ENCODE measurements at regions not wholly inside any gene's neighbourhood (a gene's known extent, or its start where the extent isn't known, plus 50 kb on each side); places are given as distances from the start of the nearest gene placed in this dataset.

DNA sequence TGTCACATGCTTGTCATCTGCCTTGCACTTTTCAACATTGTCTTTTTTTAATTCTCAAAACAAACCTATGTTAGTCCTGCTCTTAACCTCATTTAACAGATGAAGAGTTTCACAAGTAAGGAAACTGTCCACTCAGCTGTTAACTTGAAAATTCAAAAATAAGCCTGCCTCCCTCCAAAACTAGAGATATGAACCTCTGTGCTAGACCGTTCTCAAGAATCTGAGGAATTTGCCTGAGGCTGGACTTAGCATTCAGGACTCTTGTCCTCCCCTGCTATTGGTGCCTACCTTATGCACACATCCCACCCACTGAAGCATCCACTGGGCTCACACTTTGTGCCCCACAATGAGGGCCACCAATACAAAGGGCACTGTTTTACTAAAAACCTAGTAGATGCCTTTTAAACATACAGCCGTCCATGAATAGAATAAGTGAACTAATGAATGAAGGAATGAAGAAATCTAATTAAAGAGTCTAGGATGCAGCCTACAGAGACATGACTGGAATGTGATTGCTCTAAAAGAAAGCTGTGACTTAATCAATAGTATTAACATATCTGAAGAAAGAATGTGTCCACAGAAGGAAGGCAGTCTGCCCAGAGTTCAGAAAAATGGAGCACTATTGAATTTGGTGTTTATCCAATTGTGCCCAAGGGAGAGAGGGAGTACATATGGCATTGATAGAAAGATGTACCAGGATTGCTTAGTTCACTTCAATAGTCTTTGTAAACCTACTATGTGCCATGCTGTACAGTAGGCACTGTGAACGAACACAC is 238.5 kb downstream of the SPTSSA start:
- no peak overlapping the region for H3K27ac ChIP-seq
- WGBS, 2 donors (ENCODE audit: low coverage in 1 of 2) = 47 to 72% methylated on average over 2 to 3 of the region's 3 CpGs
- no peak for TF ChIP-seq POLR2A (IDR thresholded peaks at IDR 0.05)
- TF ChIP-seq, protein P1, sequence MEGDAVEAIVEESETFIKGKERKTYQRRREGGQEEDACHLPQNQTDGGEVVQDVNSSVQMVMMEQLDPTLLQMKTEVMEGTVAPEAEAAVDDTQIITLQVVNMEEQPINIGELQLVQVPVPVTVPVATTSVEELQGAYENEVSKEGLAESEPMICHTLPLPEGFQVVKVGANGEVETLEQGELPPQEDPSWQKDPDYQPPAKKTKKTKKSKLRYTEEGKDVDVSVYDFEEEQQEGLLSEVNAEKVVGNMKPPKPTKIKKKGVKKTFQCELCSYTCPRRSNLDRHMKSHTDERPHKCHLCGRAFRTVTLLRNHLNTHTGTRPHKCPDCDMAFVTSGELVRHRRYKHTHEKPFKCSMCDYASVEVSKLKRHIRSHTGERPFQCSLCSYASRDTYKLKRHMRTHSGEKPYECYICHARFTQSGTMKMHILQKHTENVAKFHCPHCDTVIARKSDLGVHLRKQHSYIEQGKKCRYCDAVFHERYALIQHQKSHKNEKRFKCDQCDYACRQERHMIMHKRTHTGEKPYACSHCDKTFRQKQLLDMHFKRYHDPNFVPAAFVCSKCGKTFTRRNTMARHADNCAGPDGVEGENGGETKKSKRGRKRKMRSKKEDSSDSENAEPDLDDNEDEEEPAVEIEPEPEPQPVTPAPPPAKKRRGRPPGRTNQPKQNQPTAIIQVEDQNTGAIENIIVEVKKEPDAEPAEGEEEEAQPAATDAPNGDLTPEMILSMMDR (IDR thresholded peaks at IDR 0.05) = no peak
- TF ChIP-seq POLR2AphosphoS5 (IDR thresholded peaks at IDR 0.05) = no peak
- no peak for TF ChIP-seq EP300 (IDR thresholded peaks at IDR 0.05)
- no peaks in the 10 kb centered on the region for H3K27me3 ChIP-seq
- no peak for ATAC-seq
- H3K4me1 ChIP-seq = peaks cover 0 to 35% (median 8%) of the 10 kb centered on the region in 3 donors
- no peaks in the 10 kb centered on the region for H3K36me3 ChIP-seq
- H3K4me3 ChIP-seq = no peak overlapping the region
- no peaks in the 10 kb centered on the region for H3K9me3 ChIP-seq

DNA sequence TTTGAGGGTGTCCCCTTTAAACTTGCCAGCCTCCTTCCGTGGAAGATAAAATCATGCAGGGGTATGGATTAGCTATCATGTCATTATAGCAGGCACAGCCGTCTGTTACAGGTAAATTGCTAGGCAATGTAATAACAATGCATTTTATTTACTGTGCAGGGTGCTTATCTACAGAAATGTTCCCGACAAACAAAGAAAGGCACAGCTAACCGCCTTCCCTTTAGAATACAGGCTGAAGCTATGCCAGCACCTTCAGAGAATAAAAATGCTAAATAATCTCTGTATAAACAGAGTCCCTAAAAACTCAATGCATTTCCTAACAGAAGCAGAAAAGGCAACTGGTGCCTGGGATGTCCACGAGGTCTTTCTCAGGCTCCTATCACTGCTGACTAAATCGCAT is 239.2 kb downstream of the SPTSSA start:
- WGBS, 2 donors (ENCODE audit: low coverage in 1 of 2) = 67 to 77% methylated on average over 3 to 6 of the region's 6 CpGs
- Histone ChIP-seq H3K27ac (no peak overlapping the region), H3K27me3 (no peaks in the 10 kb centered on the region), H3K36me3 (no peaks in the 10 kb centered on the region), H3K4me1 (peaks cover 0 to 28% (median 4%) of the 10 kb centered on the region in 3 donors), H3K4me3 (no peak overlapping the region), H3K9me3 (no peaks in the 10 kb centered on the region)
- no peak for ATAC-seq
- TF ChIP-seq POLR2AphosphoS5 (IDR thresholded peaks at IDR 0.05) = no peak
- no peak for TF ChIP-seq POLR2A (IDR thresholded peaks at IDR 0.05)
- no peak for TF ChIP-seq EP300 (IDR thresholded peaks at IDR 0.05)
- TF ChIP-seq, protein P1 (IDR thresholded peaks at IDR 0.05) = no peak

GRCh38 chr14:34222122-34222521 is 239.9 kb downstream of the SPTSSA start:
- no peak overlapping the region for H3K27ac ChIP-seq
- no peak for TF ChIP-seq POLR2A (IDR thresholded peaks at IDR 0.05)
- TF ChIP-seq EP300 (IDR thresholded peaks at IDR 0.05) = no peak
- TF ChIP-seq POLR2AphosphoS5 (IDR thresholded peaks at IDR 0.05) = no peak
- TF ChIP-seq, protein P1 (IDR thresholded peaks at IDR 0.05) = no peak
- no peaks in the 10 kb centered on the region for H3K9me3 ChIP-seq
- no peaks in the 10 kb centered on the region for H3K36me3 ChIP-seq
- H3K27me3 ChIP-seq = no peaks in the 10 kb centered on the region
- peaks cover 0 to 23% (median 0%) of the 10 kb centered on the region in 3 donors for H3K4me1 ChIP-seq
- ATAC-seq = no peak
- WGBS, 2 donors (ENCODE audit: low coverage in 1 of 2) = 21 to 49% methylated on average over 3 of the region's 3 CpGs
- no peak overlapping the region for H3K4me3 ChIP-seq

GRCh38 chr14:34220921-34221320 is 241.1 kb downstream of the SPTSSA start:
- 78 to 92% methylated on average over 3 to 7 of the region's 7 CpGs for WGBS, 2 donors (ENCODE audit: low coverage in 1 of 2)
- Histone ChIP-seq H3K4me3 (no peak overlapping the region), H3K4me1 (peaks cover 0 to 23% (median 0%) of the 10 kb centered on the region in 3 donors), H3K27ac (no peak overlapping the region), H3K36me3 (no peaks in the 10 kb centered on the region), H3K27me3 (no peaks in the 10 kb centered on the region), H3K9me3 (no peaks in the 10 kb centered on the region)
- TF ChIP-seq POLR2A (IDR thresholded peaks at IDR 0.05) (no peak), POLR2AphosphoS5 (IDR thresholded peaks at IDR 0.05) (no peak), EP300 (IDR thresholded peaks at IDR 0.05) (no peak)
- TF ChIP-seq, protein P1 (IDR thresholded peaks at IDR 0.05) = no peak
- ATAC-seq = no peak

GRCh38 chr14:34220378-34220706 is 241.7 kb downstream of the SPTSSA start:
- no peaks in the 10 kb centered on the region for H3K27me3 ChIP-seq
- no peak for TF ChIP-seq POLR2AphosphoS5 (IDR thresholded peaks at IDR 0.05)
- TF ChIP-seq, protein P1 (IDR thresholded peaks at IDR 0.05) = no peak
- H3K36me3 ChIP-seq = no peaks in the 10 kb centered on the region
- no peaks in the 10 kb centered on the region for H3K9me3 ChIP-seq
- 81 to 95% methylated on average over 2 of the region's 2 CpGs for WGBS, 2 donors (ENCODE audit: low coverage in 1 of 2)
- no peak overlapping the region for H3K27ac ChIP-seq
- H3K4me3 ChIP-seq = no peak overlapping the region
- no peak for ATAC-seq
- peaks cover 0 to 23% (median 0%) of the 10 kb centered on the region in 3 donors for H3K4me1 ChIP-seq
